ENCODE measurements at regions not wholly inside any gene's neighbourhood (a gene's known extent, or its start where the extent isn't known, plus 50 kb on each side); places are given as distances from the start of the nearest gene placed in this dataset.

GRCh38 chr12:104906695-104907094, 51.4 kb downstream of the SLC41A2 start:
- TF ChIP-seq, protein P1, sequence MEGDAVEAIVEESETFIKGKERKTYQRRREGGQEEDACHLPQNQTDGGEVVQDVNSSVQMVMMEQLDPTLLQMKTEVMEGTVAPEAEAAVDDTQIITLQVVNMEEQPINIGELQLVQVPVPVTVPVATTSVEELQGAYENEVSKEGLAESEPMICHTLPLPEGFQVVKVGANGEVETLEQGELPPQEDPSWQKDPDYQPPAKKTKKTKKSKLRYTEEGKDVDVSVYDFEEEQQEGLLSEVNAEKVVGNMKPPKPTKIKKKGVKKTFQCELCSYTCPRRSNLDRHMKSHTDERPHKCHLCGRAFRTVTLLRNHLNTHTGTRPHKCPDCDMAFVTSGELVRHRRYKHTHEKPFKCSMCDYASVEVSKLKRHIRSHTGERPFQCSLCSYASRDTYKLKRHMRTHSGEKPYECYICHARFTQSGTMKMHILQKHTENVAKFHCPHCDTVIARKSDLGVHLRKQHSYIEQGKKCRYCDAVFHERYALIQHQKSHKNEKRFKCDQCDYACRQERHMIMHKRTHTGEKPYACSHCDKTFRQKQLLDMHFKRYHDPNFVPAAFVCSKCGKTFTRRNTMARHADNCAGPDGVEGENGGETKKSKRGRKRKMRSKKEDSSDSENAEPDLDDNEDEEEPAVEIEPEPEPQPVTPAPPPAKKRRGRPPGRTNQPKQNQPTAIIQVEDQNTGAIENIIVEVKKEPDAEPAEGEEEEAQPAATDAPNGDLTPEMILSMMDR (IDR thresholded peaks at IDR 0.05): no peak
- TF ChIP-seq POLR2A (IDR thresholded peaks at IDR 0.05; ENCODE audit: low read depth): no peak
